ENCODE measurements at regions not wholly inside any gene's neighbourhood (a gene's known extent, or its start where the extent isn't known, plus 50 kb on each side); places are given as distances from the start of the nearest gene placed in this dataset.

- Histone ChIP-seq H3K27ac (ENCODE audit: low read depth) (no peak overlapping the region), H3K4me1 (ENCODE audit: insufficient read depth) (no peaks in the 10 kb centered on the region), H3K36me3 (ENCODE audit: insufficient read depth) (no peaks in the 10 kb centered on the region), H3F3A (replicated peaks; ENCODE audit: low read depth) (no peaks in the 10 kb centered on the region), H4K20me1 (replicated peaks; ENCODE audit: insufficient read depth) (no peaks in the 10 kb centered on the region), H3K9me2 (ENCODE audit: insufficient read depth) (no peaks in the 10 kb centered on the region), H3K4me2 (no peak overlapping the region), H3K79me2 (replicated peaks; ENCODE audit: insufficient read depth) (no peaks in the 10 kb centered on the region), H3K27me3 (ENCODE audit: insufficient read depth) (no peaks in the 10 kb centered on the region), H2AFZ (no peak overlapping the region), H3K4me3 (no peak overlapping the region)
- Mint-ChIP-seq H3K9me3 (no peaks in the 10 kb centered on the region), H3K27me3 (ENCODE audit: insufficient read depth, low read depth, poor library complexity) (no peaks in the 10 kb centered on the region), H3K4me3 (no peak overlapping the region), H3K27ac (no peak overlapping the region), H3K4me1 (peaks cover 6% of the 10 kb centered on the region; the same call in 2 of the 3 replicates), H3K36me3 (ENCODE audit: low read depth) (no peaks in the 10 kb centered on the region)
- ATAC-seq (no peak), DNase-seq (ENCODE audit: low spot score) (no peak)
- TF ChIP-seq CTCF (conservative IDR thresholded peaks at IDR 0.05; ENCODE audit: low read depth in 2 of 2) (no peak), EZH2 (IDR thresholded peaks at IDR 0.05; ENCODE audit: low read depth, unreplicated experiment) (no peak), NANOG (IDR thresholded peaks at IDR 0.05; ENCODE audit: borderline replicate concordance) (no peak), ETS1 (IDR thresholded peaks at IDR 0.05) (no peak), ZNF331 (CRISPR knock-in tag; IDR thresholded peaks at IDR 0.05; ENCODE audit: low read depth) (no peak)
These were observed 132.9 kb upstream of the SERP2 start for GRCh38 chr13:44240611-44241145.

- Mint-ChIP-seq H3K9me3 (no peaks in the 10 kb centered on the region), H3K27ac (no peak overlapping the region), H3K4me3 (no peak overlapping the region), H3K27me3 (ENCODE audit: insufficient read depth, low read depth, poor library complexity) (no peaks in the 10 kb centered on the region), H3K4me1 (peaks cover 6% of the 10 kb centered on the region; the same call in 2 of the 3 replicates), H3K36me3 (ENCODE audit: low read depth) (no peaks in the 10 kb centered on the region)
- H3K79me2 ChIP-seq (replicated peaks; ENCODE audit: insufficient read depth): no peaks in the 10 kb centered on the region
- no peaks in the 10 kb centered on the region for H3K27me3 ChIP-seq (ENCODE audit: insufficient read depth)
- H3K36me3 ChIP-seq (ENCODE audit: insufficient read depth): no peaks in the 10 kb centered on the region
- TF ChIP-seq ZNF462 (CRISPR knock-in tag; IDR thresholded peaks at IDR 0.05) (no peak), STAT1 (IDR thresholded peaks at IDR 0.05; ENCODE audit: unreplicated experiment) (no peak), ETS1 (IDR thresholded peaks at IDR 0.05) (no peak)
- DNase-seq (ENCODE audit: low spot score) (no peak), ATAC-seq (no peak)
- H3K9me2 ChIP-seq (ENCODE audit: insufficient read depth): no peaks in the 10 kb centered on the region
- no peaks in the 10 kb centered on the region for H3F3A ChIP-seq (replicated peaks; ENCODE audit: low read depth)
- H4K20me1 ChIP-seq (replicated peaks; ENCODE audit: insufficient read depth): no peaks in the 10 kb centered on the region
- H3K4me1 ChIP-seq (ENCODE audit: insufficient read depth): no peaks in the 10 kb centered on the region
- no peak overlapping the region for H2AFZ ChIP-seq
- H3K27ac ChIP-seq (ENCODE audit: low read depth): no peak overlapping the region
- no peak overlapping the region for H3K4me3 ChIP-seq
- H3K4me2 ChIP-seq: no peak overlapping the region
These were observed 132.0 kb upstream of the SERP2 start for GRCh38 chr13:44241638-44242037.
